Central memory CD8-positive, alpha-beta T cell (primary cell): ENCODE measurements at regions not wholly inside any gene's neighbourhood (a gene's known extent, or its start where the extent isn't known, plus 50 kb on each side); places are given as distances from the start of the nearest gene placed in this dataset.

Experiments
- ATAC-seq: fragments of 150-1000 bp; cut with Tn5 transposase; replicated peaks from 2 replicates; pipeline ENCODE4 v1.10.0; 2022; ENCODE audit warnings: mild to moderate bottlenecking, moderate FRiP score, moderate number of reproducible peaks; ENCODE audit not compliant: poor library complexity, severe bottlenecking; ENCODE audit errors: extremely low read depth
- DNase-seq, 2 donors: peaks; one replicate each; pipeline ENCODE4 v3.0.0; 2021; ENCODE audit warnings: low spot score in 2 of 2
- H3K27ac Mint-ChIP-seq: one replicate; pipeline ENCODE4 v1.8.0; 2022; ENCODE audit warnings: low read depth, mild to moderate bottlenecking, moderate library complexity, mixed read lengths
- H3K27me3 Mint-ChIP-seq: one replicate; pipeline ENCODE4 v1.8.0; 2022; ENCODE audit warnings: mixed read lengths
- H3K36me3 Mint-ChIP-seq: one replicate; pipeline ENCODE4 v1.8.0; 2022; ENCODE audit warnings: mild to moderate bottlenecking, moderate library complexity, mixed read lengths; ENCODE audit not compliant: insufficient read depth
- H3K4me1 Mint-ChIP-seq: one replicate; pipeline ENCODE4 v1.8.0; 2022; ENCODE audit warnings: mixed read lengths
- H3K4me3 Mint-ChIP-seq: one replicate; pipeline ENCODE4 v1.8.0; 2022; ENCODE audit warnings: mild to moderate bottlenecking, moderate library complexity, mixed read lengths
- H3K9me3 Mint-ChIP-seq: one replicate; pipeline ENCODE4 v1.8.0; 2022; ENCODE audit warnings: mixed read lengths

DNA sequence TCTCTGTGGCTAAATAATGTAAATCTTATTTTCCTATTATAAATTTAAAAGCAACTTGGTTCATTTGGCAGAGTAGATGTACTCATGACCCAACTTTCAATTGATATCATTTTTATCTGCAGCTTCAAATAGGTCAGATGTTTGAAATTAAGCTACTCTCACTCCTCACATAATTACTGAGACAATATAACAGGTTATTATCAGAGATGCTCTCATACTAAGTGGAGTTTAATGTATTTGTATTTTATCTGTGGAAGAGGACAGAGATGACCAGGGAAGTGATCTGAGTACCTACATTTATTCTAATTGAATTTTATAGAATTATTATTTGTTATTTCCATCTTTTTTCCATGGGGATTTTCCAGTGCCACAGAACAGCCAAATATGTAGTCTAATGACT lies 177.4 kb upstream of the PRLR start:
- H3K9me3 Mint-ChIP-seq, result no peaks in the 10 kb centered on the region
- H3K27me3 Mint-ChIP-seq, result no peaks in the 10 kb centered on the region
- no peak overlapping the region for H3K27ac Mint-ChIP-seq
- no peaks in the 10 kb centered on the region for H3K36me3 Mint-ChIP-seq
- DNase-seq (no peak), ATAC-seq (no peak)
- no peak overlapping the region for H3K4me3 Mint-ChIP-seq
- H3K4me1 Mint-ChIP-seq, result no peaks in the 10 kb centered on the region

DNA sequence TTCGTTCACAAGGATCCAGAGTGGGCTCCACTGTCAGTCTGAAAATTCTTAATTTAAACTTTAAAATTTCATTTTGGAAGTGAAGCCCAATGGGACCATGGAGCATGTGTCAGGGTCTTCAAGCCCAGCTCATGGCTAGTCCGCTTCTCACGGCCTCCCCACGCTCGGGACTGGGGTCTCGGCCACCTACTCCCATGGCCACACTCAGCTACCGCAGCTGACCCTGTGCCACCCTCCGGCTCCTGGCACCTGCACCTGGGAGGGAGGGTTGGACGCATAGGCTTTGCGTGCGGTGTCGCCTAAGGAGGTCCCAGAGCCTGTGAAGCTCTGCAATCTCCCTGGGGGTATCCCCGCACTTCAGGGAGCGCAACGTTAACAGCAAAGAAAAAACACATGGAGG lies 175.7 kb upstream of the PRLR start:
- Mint-ChIP-seq H3K27ac (no peak overlapping the region), H3K27me3 (no peaks in the 10 kb centered on the region), H3K36me3 (no peaks in the 10 kb centered on the region), H3K9me3 (no peaks in the 10 kb centered on the region), H3K4me3 (no peak overlapping the region), H3K4me1 (no peaks in the 10 kb centered on the region)
- DNase-seq, result no peak
- no peak for ATAC-seq

DNA sequence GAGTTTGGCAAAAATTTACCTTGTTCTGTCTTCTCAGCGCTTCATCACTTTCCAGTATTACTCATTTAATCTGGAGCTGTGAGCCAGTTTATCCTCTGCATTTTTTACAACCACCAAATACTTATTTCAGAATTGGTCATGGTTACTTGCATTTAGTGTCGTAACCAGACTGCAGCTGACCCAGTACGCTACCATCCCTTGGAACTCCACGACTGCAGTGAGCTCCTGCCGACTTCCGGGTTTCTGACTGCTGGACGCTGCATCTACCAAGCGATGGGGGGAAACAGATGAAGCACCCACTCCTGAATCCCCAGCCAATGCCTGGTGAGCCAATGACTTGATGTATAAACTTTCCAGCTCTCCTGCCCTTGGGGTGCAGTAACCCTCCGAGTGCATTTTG lies 174.4 kb upstream of the PRLR start:
- Mint-ChIP-seq H3K9me3 (no peaks in the 10 kb centered on the region), H3K27ac (no peak overlapping the region), H3K27me3 (no peaks in the 10 kb centered on the region), H3K4me3 (no peak overlapping the region), H3K36me3 (no peaks in the 10 kb centered on the region), H3K4me1 (no peaks in the 10 kb centered on the region)
- ATAC-seq, result no peak
- no peak for DNase-seq

DNA sequence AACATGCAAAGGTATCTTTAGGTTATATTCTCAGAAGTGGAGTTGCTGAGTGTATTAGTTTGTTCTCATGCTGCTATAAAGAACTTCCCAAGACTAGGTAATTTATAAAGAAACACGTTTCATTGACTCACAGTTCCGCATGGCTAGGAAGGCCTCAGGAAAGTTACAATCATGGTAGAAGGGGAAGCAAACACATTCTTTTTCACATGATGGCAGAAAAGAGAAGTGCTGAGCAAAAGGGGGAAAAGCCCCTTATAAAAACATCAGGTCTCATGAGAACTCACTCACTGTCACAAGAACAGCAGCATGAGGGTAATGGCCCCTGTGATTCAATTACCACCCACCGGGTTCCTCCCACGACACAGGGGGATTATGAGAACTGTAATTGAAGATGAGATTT lies 163.6 kb upstream of the PRLR start:
- Mint-ChIP-seq H3K27ac (no peak overlapping the region), H3K9me3 (peaks cover 22% of the 10 kb centered on the region), H3K4me1 (no peaks in the 10 kb centered on the region), H3K27me3 (no peaks in the 10 kb centered on the region), H3K4me3 (no peak overlapping the region), H3K36me3 (no peaks in the 10 kb centered on the region)
- ATAC-seq (no peak), DNase-seq (no peak)

DNA sequence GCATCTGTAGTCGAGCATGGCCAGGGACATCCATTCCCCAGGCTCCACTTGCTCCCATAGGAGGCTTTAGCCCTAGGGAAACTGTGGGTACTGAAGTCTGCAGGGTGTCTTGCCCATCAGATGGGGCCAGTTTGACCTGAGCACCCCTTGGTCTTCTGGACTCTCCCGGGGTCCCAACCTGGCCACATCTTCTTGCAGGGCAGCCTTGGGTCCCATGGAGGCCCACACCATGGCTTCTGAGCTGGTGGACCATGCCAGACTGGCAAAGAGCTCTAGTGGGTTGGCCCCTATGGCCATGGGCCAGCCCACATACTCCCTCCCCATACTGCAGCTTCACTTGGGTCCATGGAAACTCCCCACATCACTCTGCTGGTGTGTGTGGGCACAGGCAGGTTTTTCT lies 154.4 kb upstream of the PRLR start:
- Mint-ChIP-seq H3K9me3 (peaks cover 22% of the 10 kb centered on the region), H3K4me1 (no peaks in the 10 kb centered on the region), H3K27me3 (peaks cover 36% of the 10 kb centered on the region), H3K36me3 (no peaks in the 10 kb centered on the region), H3K27ac (no peak overlapping the region), H3K4me3 (no peak overlapping the region)
- ATAC-seq (no peak), DNase-seq (no peak)

DNA sequence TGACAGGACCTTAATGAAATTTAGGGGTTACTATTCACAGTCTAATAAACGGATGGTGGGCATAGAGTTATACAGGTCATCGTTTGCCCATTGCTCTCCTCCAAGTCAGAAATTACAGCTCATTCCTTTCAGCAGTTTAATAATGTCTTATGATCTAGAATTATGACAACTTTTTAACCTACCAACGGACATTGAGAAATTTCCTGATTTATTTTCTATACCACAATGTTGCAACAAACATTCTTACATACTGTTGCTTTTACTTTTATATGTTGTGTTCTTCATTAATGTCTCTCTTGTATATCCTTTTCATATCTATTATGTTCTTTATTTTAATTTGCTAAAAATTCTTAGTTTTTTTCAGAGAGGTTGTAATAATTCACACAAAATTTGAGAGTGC lies 152.8 kb upstream of the PRLR start:
- no peaks in the 10 kb centered on the region for H3K4me1 Mint-ChIP-seq
- DNase-seq (no peak), ATAC-seq (no peak)

DNA sequence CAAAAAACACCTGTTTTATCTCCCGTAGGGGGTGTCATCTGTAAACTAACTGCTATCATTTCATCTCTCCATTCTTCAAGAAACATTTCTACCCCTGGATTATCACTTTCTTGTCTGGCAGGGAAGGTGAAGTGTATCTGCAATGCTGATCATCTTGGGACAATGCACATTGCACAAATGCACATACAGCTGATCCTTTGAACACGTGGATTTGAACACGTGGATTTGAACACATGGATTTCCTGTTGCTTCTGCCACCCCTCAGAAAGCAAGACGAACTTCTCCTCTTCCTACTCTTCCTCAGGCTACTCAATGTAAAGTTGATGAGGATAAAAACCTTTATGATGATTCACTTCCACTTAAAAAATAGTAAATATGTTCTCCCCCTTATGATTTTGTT lies 147.4 kb upstream of the PRLR start:
- Mint-ChIP-seq H3K4me1 (no peaks in the 10 kb centered on the region), H3K4me3 (no peak overlapping the region), H3K27ac (no peak overlapping the region), H3K27me3 (peaks cover 27% of the 10 kb centered on the region), H3K9me3 (no peaks in the 10 kb centered on the region), H3K36me3 (no peaks in the 10 kb centered on the region)
- ATAC-seq (no peak), DNase-seq (no peak)

More for the DNA sequence above, 152.8 kb upstream of the PRLR start:
- Mint-ChIP-seq H3K27ac (no peak overlapping the region), H3K4me3 (no peak overlapping the region), H3K9me3 (peaks cover 17% of the 10 kb centered on the region), H3K27me3 (peaks cover 45% of the 10 kb centered on the region), H3K36me3 (no peaks in the 10 kb centered on the region)

DNA sequence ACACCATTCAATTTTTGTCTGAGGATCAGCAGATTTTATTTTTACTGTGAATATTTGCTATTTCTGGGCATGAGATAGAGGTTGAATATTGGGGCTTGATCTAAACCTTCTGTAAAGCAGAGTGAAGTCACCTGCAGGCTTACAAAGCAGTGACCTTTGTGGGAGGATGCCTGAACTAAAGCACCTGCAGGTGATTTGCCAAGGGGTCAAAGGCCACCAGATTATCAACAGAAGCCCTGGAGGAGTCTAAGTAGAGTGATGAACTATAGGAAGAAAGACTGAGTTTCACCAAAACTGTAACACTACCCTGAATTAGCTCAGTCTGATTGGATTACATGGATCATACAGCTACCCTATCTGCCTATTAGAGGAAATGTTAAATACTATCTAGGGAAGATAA lies 144.3 kb upstream of the PRLR start:
- Mint-ChIP-seq H3K9me3 (no peaks in the 10 kb centered on the region), H3K4me3 (no peak overlapping the region), H3K27me3 (peaks cover 27% of the 10 kb centered on the region), H3K36me3 (no peaks in the 10 kb centered on the region), H3K4me1 (no peaks in the 10 kb centered on the region), H3K27ac (no peak overlapping the region)
- ATAC-seq (no peak), DNase-seq (no peak)

DNA sequence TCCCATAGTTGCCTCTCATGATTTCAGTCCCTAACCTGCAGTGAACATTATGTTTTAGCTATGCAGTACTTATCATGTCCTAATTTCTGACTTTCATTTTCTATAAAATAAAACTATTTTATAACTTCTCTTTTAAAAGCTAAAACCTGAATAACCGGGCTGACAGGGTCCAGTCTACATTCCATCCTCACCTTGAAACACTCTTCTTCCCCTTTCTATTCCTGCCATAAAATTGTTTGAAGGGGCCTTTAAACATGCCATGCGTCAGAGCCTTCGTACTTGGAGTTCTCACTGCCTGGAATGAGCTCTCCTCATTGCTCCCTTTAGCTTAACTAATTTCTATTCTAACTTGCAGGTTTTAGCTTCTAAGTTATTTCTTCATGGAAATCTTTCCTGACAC lies 143.0 kb upstream of the PRLR start:
- H3K36me3 Mint-ChIP-seq, result no peaks in the 10 kb centered on the region
- H3K4me1 Mint-ChIP-seq, result no peaks in the 10 kb centered on the region
- no peak overlapping the region for H3K27ac Mint-ChIP-seq
- DNase-seq (no peak), ATAC-seq (no peak)
- no peak overlapping the region for H3K4me3 Mint-ChIP-seq
- no peaks in the 10 kb centered on the region for H3K9me3 Mint-ChIP-seq
- peaks cover 20% of the 10 kb centered on the region for H3K27me3 Mint-ChIP-seq

DNA sequence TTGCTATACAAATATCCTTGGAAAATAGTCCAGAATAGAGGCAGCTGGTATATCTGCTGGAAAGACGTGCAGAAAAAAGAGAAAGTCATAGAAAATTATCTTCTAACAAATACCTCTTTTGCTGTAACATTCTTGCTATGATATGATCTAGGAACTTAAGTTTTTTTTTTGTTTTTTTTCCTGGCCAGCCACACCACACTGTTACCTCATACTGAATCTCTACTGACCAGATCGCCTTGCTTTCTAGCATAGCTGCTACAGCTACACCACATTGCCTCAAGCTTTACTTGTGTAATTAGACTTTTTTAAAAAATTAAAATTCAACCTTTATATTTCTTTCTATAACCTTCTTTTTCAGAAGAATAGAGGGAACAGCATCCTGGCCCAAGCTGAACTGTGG lies 142.2 kb upstream of the PRLR start:
- H3K27me3 Mint-ChIP-seq, result peaks cover 12% of the 10 kb centered on the region
- H3K27ac Mint-ChIP-seq, result no peak overlapping the region
- H3K4me1 Mint-ChIP-seq, result no peaks in the 10 kb centered on the region
- ATAC-seq, result no peak
- no peak for DNase-seq
- no peaks in the 10 kb centered on the region for H3K9me3 Mint-ChIP-seq
- no peaks in the 10 kb centered on the region for H3K36me3 Mint-ChIP-seq
- H3K4me3 Mint-ChIP-seq, result no peak overlapping the region

DNA sequence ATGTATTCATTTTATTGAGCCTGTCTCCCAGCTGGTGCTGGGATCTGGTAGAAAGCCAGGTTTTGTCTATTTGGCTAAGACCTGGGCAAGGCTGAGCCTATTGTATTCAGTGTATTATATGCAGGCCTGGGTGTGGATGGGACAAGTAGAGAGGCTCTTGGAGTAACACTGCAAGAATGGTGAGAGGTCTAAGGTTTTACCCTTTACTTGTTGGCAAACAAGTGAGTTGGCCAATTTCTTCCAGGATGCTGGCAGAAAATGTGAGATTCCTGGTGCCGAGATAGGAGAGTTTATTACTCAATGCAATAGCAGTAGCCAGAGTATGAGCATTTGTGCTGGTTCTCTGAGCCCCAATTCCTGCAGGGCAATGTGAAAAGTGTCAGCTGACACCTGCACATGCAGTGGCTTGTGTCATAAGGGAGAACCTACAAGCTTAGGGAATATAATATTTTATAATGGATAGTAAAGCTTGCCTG lies 141.7 kb upstream of the PRLR start:
- peaks cover 7% of the 10 kb centered on the region for H3K27me3 Mint-ChIP-seq
- H3K4me3 Mint-ChIP-seq, result no peak overlapping the region
- H3K4me1 Mint-ChIP-seq, result no peaks in the 10 kb centered on the region
- H3K36me3 Mint-ChIP-seq, result no peaks in the 10 kb centered on the region
- no peak overlapping the region for H3K27ac Mint-ChIP-seq
- DNase-seq (no peak), ATAC-seq (no peak)
- no peaks in the 10 kb centered on the region for H3K9me3 Mint-ChIP-seq

DNA sequence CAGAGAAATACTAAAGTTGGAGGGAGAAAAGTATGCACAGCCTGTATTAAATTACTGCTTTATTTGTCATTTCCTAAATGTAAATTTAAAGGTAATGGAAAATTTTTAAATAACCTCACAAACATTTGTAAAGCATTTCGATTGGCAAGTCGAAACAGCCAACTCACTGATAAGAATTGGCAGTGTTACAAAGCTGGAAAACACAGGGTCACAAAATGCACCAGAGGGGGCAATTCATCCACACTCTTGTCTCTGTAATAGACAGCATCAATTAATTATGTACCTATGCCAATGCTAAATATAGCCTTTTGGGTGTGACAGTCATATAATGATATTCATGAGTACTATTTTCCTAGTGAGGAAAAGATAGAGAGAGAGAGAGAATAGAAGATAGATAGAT lies 140.6 kb upstream of the PRLR start:
- H3K4me3 Mint-ChIP-seq, result no peak overlapping the region
- no peaks in the 10 kb centered on the region for H3K36me3 Mint-ChIP-seq
- peaks cover 4% of the 10 kb centered on the region for H3K9me3 Mint-ChIP-seq
- no peaks in the 10 kb centered on the region for H3K4me1 Mint-ChIP-seq
- no peak overlapping the region for H3K27ac Mint-ChIP-seq
- DNase-seq, result no peak
- no peak for ATAC-seq
- peaks cover 10% of the 10 kb centered on the region for H3K27me3 Mint-ChIP-seq

DNA sequence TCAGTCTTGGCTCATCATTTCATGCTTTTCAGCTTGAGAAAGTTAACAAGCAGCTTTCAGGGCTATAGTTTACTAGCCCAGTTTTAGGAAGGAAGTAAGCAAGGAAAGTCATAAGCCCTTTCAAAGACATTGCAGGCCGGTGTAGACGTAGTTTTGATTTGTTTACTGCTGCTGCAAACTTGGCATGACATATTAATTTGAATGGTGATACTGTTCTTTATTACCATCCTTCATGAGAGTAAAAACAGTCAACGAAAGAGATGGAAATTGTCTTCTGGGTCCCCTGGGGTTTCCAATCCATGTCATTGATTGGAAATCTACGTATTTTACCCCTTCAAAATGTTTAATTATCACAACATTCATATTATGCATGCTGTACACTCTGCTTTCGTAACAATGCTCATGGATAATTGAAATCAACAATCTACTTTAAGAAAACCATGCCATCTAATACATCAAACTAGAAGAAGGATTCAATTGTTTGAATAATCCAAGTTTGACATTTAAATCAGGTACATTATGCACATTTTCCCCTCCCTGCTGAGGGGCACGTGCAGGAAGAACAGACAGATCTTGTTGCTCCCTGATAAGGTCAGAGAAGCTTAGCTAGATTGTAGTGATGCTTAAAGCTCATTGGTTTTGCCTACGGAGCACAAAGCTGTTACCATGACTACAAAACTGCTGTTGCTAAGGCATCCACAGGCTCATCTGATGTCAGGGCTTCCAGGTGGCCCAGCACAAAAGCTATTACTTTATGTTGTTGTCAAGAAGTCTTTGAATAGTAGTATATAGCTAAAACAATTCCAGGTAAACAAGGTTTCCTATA lies 139.9 kb upstream of the PRLR start:
- H3K4me3 Mint-ChIP-seq, result no peak overlapping the region
- H3K4me1 Mint-ChIP-seq, result no peaks in the 10 kb centered on the region
- DNase-seq (no peak), ATAC-seq (no peak)
- H3K36me3 Mint-ChIP-seq, result no peaks in the 10 kb centered on the region
- H3K9me3 Mint-ChIP-seq, result peaks cover 4% of the 10 kb centered on the region
- peaks cover 12% of the 10 kb centered on the region for H3K27me3 Mint-ChIP-seq
- no peak overlapping the region for H3K27ac Mint-ChIP-seq
